Prostate gland (tissue), 2 donors: ENCODE measurements at regions not wholly inside any gene's neighbourhood (a gene's known extent, or its start where the extent isn't known, plus 50 kb on each side); places are given as distances from the start of the nearest gene placed in this dataset.

Experiments used
- DNase-seq: peaks from one replicate; pipeline ENCODE4 v3.0.0-alpha.2; 2019; ENCODE audit warnings: low spot score
- H3K27ac ChIP-seq, 2 donors: fragments of 200-600 bp; sonication (generic); 2 replicates each; pipeline ENCODE4 v1.5.1; 2017 to 2019
- H3K27me3 ChIP-seq: fragments of 200-600 bp; sonication (generic); replicated peaks from 2 replicates; pipeline ENCODE4 v1.5.1; 2019; ENCODE audit not compliant: insufficient read depth
- H3K36me3 ChIP-seq, 2 donors: fragments of 200-600 bp; sonication (generic); 1 replicate in 1 of 2; 2 replicates in 1 of 2; pipeline versions ENCODE4 v1.5.1 to v1.8.1; 2017 to 2019
- H3K4me1 ChIP-seq: fragments of 200-600 bp; sonication (generic); replicated peaks from 2 replicates; pipeline ENCODE4 v1.5.1; 2019
- H3K4me3 ChIP-seq, 2 donors: fragments of 200-600 bp; sonication (generic); 2 replicates each; pipeline ENCODE4 v1.5.1; 2017 to 2019
- H3K9me3 ChIP-seq: fragments of 200-600 bp; sonication (generic); 2 replicates; pipeline ENCODE4 v1.5.1; 2017
- POLR2A ChIP-seq: fragments of 450-650 bp; IDR thresholded peaks from one replicate; pipeline ENCODE4 v1.6.1; 2016; ENCODE audit warnings: antibody characterized with exemption, mild to moderate bottlenecking
- POLR2AphosphoS5 ChIP-seq: sonication (generic); formaldehyde crosslinking; IDR thresholded peaks from one replicate; pipeline ENCODE4 v1.6.1; 2017; ENCODE audit warnings: antibody characterized with exemption
- WGBS: methylation state at CpG from one replicate; pipeline ENCODE4 v1.1.5; 2018; 5-methylcytosine and 5-hydroxymethylcytosine counted together
- intact Hi-C: fragments of 100-400 bp; cut with DNase I; formaldehyde crosslinking; loops from one replicate; pipeline ENCODE4 v1.14.2; 2022
- TF ChIP-seq, protein P1 (sequence below), 4 experiments: fragments of 200-600 bp in 2 of 4; fragments of 450-650 bp in 2 of 4; sonication (generic) in 2 of 4; IDR thresholded peaks; 1 replicate in 3 of 4; 2 replicates in 1 of 4; pipeline ENCODE4 v1.5.1; 2016 to 2019; ENCODE audit warnings: antibody characterized with exemption in 4 of 4, mild to moderate bottlenecking in 2 of 4, moderate library complexity in 2 of 4

DNA sequence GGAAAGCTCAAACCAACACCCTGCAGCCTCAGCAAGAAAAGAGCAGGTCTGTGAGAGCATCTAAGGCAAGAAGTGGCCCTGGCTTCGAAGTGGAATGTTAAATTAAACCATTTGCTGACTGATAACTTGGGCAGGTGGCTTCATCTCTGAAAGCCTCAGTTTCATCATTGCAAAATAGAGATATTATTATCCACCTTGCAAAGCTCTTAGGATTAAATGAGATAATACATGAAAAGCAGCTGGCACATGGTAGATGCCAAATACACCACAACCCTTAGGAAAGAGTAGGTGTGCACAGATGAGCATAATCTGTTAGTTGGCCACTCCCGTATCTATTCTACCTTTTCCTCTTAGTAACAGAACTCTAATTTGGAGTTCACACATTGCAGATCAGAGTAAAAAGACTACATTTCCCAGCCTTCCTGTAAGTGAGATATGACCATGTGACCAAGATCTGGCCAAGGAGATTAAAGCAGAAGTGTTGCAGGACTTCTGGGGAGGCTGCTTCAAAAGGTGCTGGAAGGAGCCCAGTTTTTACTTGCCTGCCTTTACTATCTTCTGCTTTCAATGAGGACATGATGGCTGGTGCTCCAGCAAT, 288.7 kb downstream of the SOX9 start:
- no peak for DNase-seq
- TF ChIP-seq, protein P1, sequence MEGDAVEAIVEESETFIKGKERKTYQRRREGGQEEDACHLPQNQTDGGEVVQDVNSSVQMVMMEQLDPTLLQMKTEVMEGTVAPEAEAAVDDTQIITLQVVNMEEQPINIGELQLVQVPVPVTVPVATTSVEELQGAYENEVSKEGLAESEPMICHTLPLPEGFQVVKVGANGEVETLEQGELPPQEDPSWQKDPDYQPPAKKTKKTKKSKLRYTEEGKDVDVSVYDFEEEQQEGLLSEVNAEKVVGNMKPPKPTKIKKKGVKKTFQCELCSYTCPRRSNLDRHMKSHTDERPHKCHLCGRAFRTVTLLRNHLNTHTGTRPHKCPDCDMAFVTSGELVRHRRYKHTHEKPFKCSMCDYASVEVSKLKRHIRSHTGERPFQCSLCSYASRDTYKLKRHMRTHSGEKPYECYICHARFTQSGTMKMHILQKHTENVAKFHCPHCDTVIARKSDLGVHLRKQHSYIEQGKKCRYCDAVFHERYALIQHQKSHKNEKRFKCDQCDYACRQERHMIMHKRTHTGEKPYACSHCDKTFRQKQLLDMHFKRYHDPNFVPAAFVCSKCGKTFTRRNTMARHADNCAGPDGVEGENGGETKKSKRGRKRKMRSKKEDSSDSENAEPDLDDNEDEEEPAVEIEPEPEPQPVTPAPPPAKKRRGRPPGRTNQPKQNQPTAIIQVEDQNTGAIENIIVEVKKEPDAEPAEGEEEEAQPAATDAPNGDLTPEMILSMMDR (IDR thresholded peaks at IDR 0.05) = no peak
- no peak for TF ChIP-seq POLR2A
- no peak for TF ChIP-seq POLR2AphosphoS5
- intact Hi-C loops = no loop called here
- no peak overlapping the region for H3K4me3 ChIP-seq
- H3K9me3 ChIP-seq = no peaks in the 10 kb centered on the region
- no peaks in the 10 kb centered on the region for H3K36me3 ChIP-seq
- no peak overlapping the region for H3K27ac ChIP-seq
- 93% methylated on average over 2 of the region's 2 CpGs for WGBS
- peaks cover 21% of the 10 kb centered on the region for H3K4me1 ChIP-seq
- H3K27me3 ChIP-seq = no peaks in the 10 kb centered on the region

GRCh38 chr17:72411124-72411563, 290.3 kb downstream of the SOX9 start:
- TF ChIP-seq, protein P1 (IDR thresholded peaks at IDR 0.05) = no peak
- no peaks in the 10 kb centered on the region for H3K27me3 ChIP-seq
- H3K4me1 ChIP-seq = peaks cover 21% of the 10 kb centered on the region
- H3K27ac ChIP-seq = peak overlapping the region in 1 of 2 donors; percentile 10
- intact Hi-C loops = no loop called here
- no peaks in the 10 kb centered on the region for H3K9me3 ChIP-seq
- 55% methylated on average over 6 of the region's 6 CpGs for WGBS
- H3K36me3 ChIP-seq = no peaks in the 10 kb centered on the region
- no peak for DNase-seq
- no peak overlapping the region for H3K4me3 ChIP-seq

- H3K27ac ChIP-seq = no peak overlapping the region
- intact Hi-C loops = no loop called here
- H3K9me3 ChIP-seq = no peaks in the 10 kb centered on the region
- no peak for DNase-seq
- H3K27me3 ChIP-seq = no peaks in the 10 kb centered on the region
- peaks cover 12% of the 10 kb centered on the region for H3K4me1 ChIP-seq
- H3K36me3 ChIP-seq = no peaks in the 10 kb centered on the region
- 61% methylated on average over 5 of the region's 5 CpGs for WGBS
- TF ChIP-seq POLR2AphosphoS5 = no peak
- no peak for TF ChIP-seq POLR2A
- TF ChIP-seq, protein P1 (IDR thresholded peaks at IDR 0.05) = no peak
- no peak overlapping the region for H3K4me3 ChIP-seq
Observed at GRCh38 chr17:72412650-72413076, 291.8 kb downstream of the SOX9 start.

GRCh38 chr17:72413077-72414031, 292.5 kb downstream of the SOX9 start:
- intact Hi-C loops = no loop called here
- WGBS = 86% methylated on average over 23 of the region's 23 CpGs
- no peak overlapping the region for H3K4me3 ChIP-seq
- H3K27ac ChIP-seq = no peak overlapping the region
- no peak for DNase-seq
- H3K9me3 ChIP-seq = no peaks in the 10 kb centered on the region
- H3K4me1 ChIP-seq = peaks cover 5% of the 10 kb centered on the region
- TF ChIP-seq POLR2AphosphoS5 (no peak), POLR2A (no peak)
- TF ChIP-seq, protein P1 (IDR thresholded peaks at IDR 0.05) = no peak
- H3K36me3 ChIP-seq = no peaks in the 10 kb centered on the region
- no peaks in the 10 kb centered on the region for H3K27me3 ChIP-seq
